GM19438 (cell line): ENCODE measurements at regions not wholly inside any gene's neighbourhood (a gene's known extent, or its start where the extent isn't known, plus 50 kb on each side); places are given as distances from the start of the nearest gene placed in this dataset.

Source experiments
- ATAC-seq: cut with Tn5 transposase; IDR thresholded peaks from one replicate; pipeline ENCODE4 v1.9.1; 2021; ENCODE audit warnings: low read depth; ENCODE audit not compliant: unreplicated experiment

GRCh38 chr7:41384418-41384817 is 318.5 kb downstream of the INHBA start:
- ATAC-seq, result no peak

- no peak for ATAC-seq
Measured at GRCh38 chr7:41383596-41383995, 319.3 kb downstream of the INHBA start.

- ATAC-seq, result no peak
Measured at GRCh38 chr7:41378156-41378555, 324.7 kb downstream of the INHBA start.

- no peak for ATAC-seq
Measured at GRCh38 chr7:41375582-41375981, 327.3 kb downstream of the INHBA start.

- ATAC-seq, result no peak
Measured at GRCh38 chr7:41374150-41374848, 328.6 kb downstream of the INHBA start.

- ATAC-seq, result no peak
Measured at GRCh38 chr7:41367967-41368882, 334.7 kb downstream of the INHBA start.

GRCh38 chr7:41351091-41351490 is 351.8 kb downstream of the INHBA start:
- no peak for ATAC-seq

- ATAC-seq, result no peak
Measured at GRCh38 chr7:41346878-41347277, 356.0 kb downstream of the INHBA start.

- no peak for ATAC-seq
Measured at GRCh38 chr7:41339913-41340676, 362.8 kb downstream of the INHBA start.

- ATAC-seq, result no peak
Measured at GRCh38 chr7:41336981-41337380, 365.9 kb downstream of the INHBA start.

GRCh38 chr7:41336455-41336952 is 366.4 kb downstream of the INHBA start:
- no peak for ATAC-seq

- no peak for ATAC-seq
Measured at GRCh38 chr7:41334071-41334862, 368.6 kb downstream of the INHBA start.

GRCh38 chr7:41333511-41333910 is 369.4 kb downstream of the INHBA start:
- no peak for ATAC-seq

- no peak for ATAC-seq
Measured at GRCh38 chr7:41331194-41331593, 371.7 kb downstream of the INHBA start.

- ATAC-seq, result no peak
Measured at GRCh38 chr7:41328544-41328943, 374.3 kb downstream of the INHBA start.

GRCh38 chr7:41328131-41328530 is 374.8 kb downstream of the INHBA start:
- ATAC-seq, result no peak

GRCh38 chr7:41326616-41327015 is 376.3 kb downstream of the INHBA start:
- ATAC-seq, result no peak

- no peak for ATAC-seq
Measured at GRCh38 chr7:41323806-41324205, 379.1 kb downstream of the INHBA start.

GRCh38 chr7:41319581-41319980 is 383.3 kb downstream of the INHBA start:
- no peak for ATAC-seq

GRCh38 chr7:41316410-41316809 is 386.5 kb downstream of the INHBA start:
- ATAC-seq, result no peak
